IMR-90 (cell line): ENCODE measurements at regions not wholly inside any gene's neighbourhood (a gene's known extent, or its start where the extent isn't known, plus 50 kb on each side); places are given as distances from the start of the nearest gene placed in this dataset.

Source experiments
- ATAC-seq: fragments of 200-7000 bp; cut with Tn5 transposase; 2 replicates; pipeline ENCODE4 v1.9.1; 2020; ENCODE audit warnings: low read depth, mild to moderate bottlenecking, moderate library complexity
- BruUV-seq: library from RNA; stranded (reverse); fragments of 400-500 nt; replicated peaks from 2 replicates; lab custom pipeline; 2021; lab: Mats Ljungman, UMichigan
- CTCF ChIA-PET: fragments of 300-600 bp; formaldehyde crosslinking; extraction: SDS; loops from one replicate; lab custom pipeline; 2021; ENCODE audit warnings: antibody characterized with exemption; lab: Yijun Ruan, JAX
- POLR2A ChIA-PET: fragments of 300-600 bp; sonication (Branson Sonifier 250); formaldehyde crosslinking; loops from one replicate; lab custom pipeline; 2022; ENCODE audit warnings: antibody characterized with exemption; ENCODE audit not compliant: unreplicated experiment; lab: Charles Lee
- DNase-seq: peaks from one replicate; pipeline ENCODE4 v3.0.0; 2013
- H2AFZ ChIP-seq: replicated peaks from 2 replicates; pipeline ENCODE3; 2013; ENCODE audit warnings: low read length, mild to moderate bottlenecking; ENCODE audit not compliant: poor library complexity
- H2AK5ac ChIP-seq: 2 replicates; pipeline ENCODE4 v1.6.1; 2013; ENCODE audit warnings: low read depth, low read length, inconsistent platforms
- H2AK9ac ChIP-seq: replicated peaks from 2 replicates; pipeline ENCODE3; 2013; ENCODE audit warnings: mild to moderate bottlenecking, low read depth, low read length, moderate library complexity; ENCODE audit not compliant: poor library complexity
- H2BK120ac ChIP-seq: 2 replicates; pipeline ENCODE4 v1.6.1; 2013; ENCODE audit warnings: low read depth, low read length, inconsistent platforms
- H2BK15ac ChIP-seq: 3 replicates; pipeline ENCODE4 v1.6.1; 2013; ENCODE audit warnings: low read depth, low read length, inconsistent platforms
- H2BK20ac ChIP-seq: 2 replicates; pipeline ENCODE4 v1.6.1; 2013; ENCODE audit warnings: low read depth, mild to moderate bottlenecking, inconsistent platforms, low read length, moderate library complexity
- H2BK5ac ChIP-seq: 2 replicates; pipeline ENCODE4 v1.6.1; 2013; ENCODE audit warnings: mild to moderate bottlenecking, low read depth, low read length, inconsistent platforms; ENCODE audit not compliant: poor library complexity, severe bottlenecking
- H3K14ac ChIP-seq: replicated peaks from 2 replicates; pipeline ENCODE4 v1.6.1; 2013; ENCODE audit warnings: low read depth, low read length, inconsistent platforms
- H3K18ac ChIP-seq: 2 replicates; pipeline ENCODE4 v1.6.1; 2013; ENCODE audit warnings: low read depth, low read length, control low read depth
- H3K23ac ChIP-seq: 2 replicates; pipeline ENCODE4 v1.6.1; 2013; ENCODE audit warnings: low read depth, low read length, inconsistent platforms
- H3K27ac ChIP-seq: 2 replicates; pipeline ENCODE4 v1.5.1; 2013; ENCODE audit warnings: mild to moderate bottlenecking, control low read depth, low read length; ENCODE audit not compliant: insufficient read depth
- H3K27me3 ChIP-seq: 2 replicates; pipeline ENCODE4 v1.6.1; 2013; ENCODE audit warnings: low read length; ENCODE audit not compliant: control insufficient read depth, insufficient read depth
- H3K36me3 ChIP-seq: 2 replicates; pipeline ENCODE4 v1.6.1; 2013; ENCODE audit warnings: low read length, mixed read lengths; ENCODE audit not compliant: control insufficient read depth, insufficient read depth
- H3K4ac ChIP-seq: 2 replicates; pipeline ENCODE4 v1.6.1; 2013; ENCODE audit warnings: low read depth, low read length, inconsistent platforms
- H3K4me1 ChIP-seq: 2 replicates; pipeline ENCODE4 v1.6.1; 2013; ENCODE audit warnings: low read length, mixed read lengths; ENCODE audit not compliant: control insufficient read depth, insufficient read depth
- H3K4me2 ChIP-seq: 2 replicates; pipeline ENCODE4 v1.6.1; 2013; ENCODE audit warnings: low read depth, mild to moderate bottlenecking, control low read depth, low read length, moderate library complexity
- H3K4me3 ChIP-seq: 2 replicates; pipeline ENCODE4 v1.5.1; 2013; ENCODE audit warnings: low read depth, mild to moderate bottlenecking, control low read depth, low read length, moderate library complexity; ENCODE audit not compliant: insufficient read depth
- H3K56ac ChIP-seq: 2 replicates; pipeline ENCODE4 v1.6.1; 2013; ENCODE audit warnings: low read length, inconsistent platforms; ENCODE audit not compliant: insufficient read depth; ENCODE audit errors: extremely low read depth
- H3K79me1 ChIP-seq, 2 experiments: 2 replicates each; pipeline ENCODE4 v1.6.1; 2013; ENCODE audit warnings: low read length in 2 of 2, inconsistent platforms in 1 of 2, low read depth in 1 of 2
- H3K9ac ChIP-seq: 2 replicates; pipeline ENCODE4 v1.6.1; 2013; ENCODE audit warnings: low read depth, low read length, control low read depth
- H3K9me1 ChIP-seq: 2 replicates; pipeline ENCODE4 v1.6.1; 2013; ENCODE audit warnings: low read length, inconsistent platforms; ENCODE audit not compliant: insufficient read depth
- H3K9me3 ChIP-seq: 2 replicates; pipeline ENCODE4 v1.6.1; 2013; ENCODE audit warnings: low read length; ENCODE audit not compliant: control insufficient read depth, insufficient read depth
- H4K20me1 ChIP-seq: 2 replicates; pipeline ENCODE4 v1.6.1; 2013; ENCODE audit warnings: low read length, inconsistent platforms; ENCODE audit not compliant: insufficient read depth
- H4K5ac ChIP-seq: 2 replicates; pipeline ENCODE4 v1.6.1; 2013; ENCODE audit warnings: mild to moderate bottlenecking, low read depth, low read length, control low read depth
- H4K8ac ChIP-seq, 2 experiments: 2 replicates each; pipeline ENCODE4 v1.6.1; 2013; ENCODE audit warnings: low read depth in 2 of 2, low read length in 2 of 2, control low read depth in 1 of 2, inconsistent platforms in 1 of 2
- H4K91ac ChIP-seq: 2 replicates; pipeline ENCODE4 v1.6.1; 2013; ENCODE audit warnings: low read depth, low read length, inconsistent platforms; ENCODE audit not compliant: insufficient read depth
- CEBPB ChIP-seq: IDR thresholded peaks from 2 replicates; pipeline ENCODE4 v1.6.1; 2012; ENCODE audit warnings: low read depth, low read length, improper control_type of control experiment
- MAFK ChIP-seq: IDR thresholded peaks from 2 replicates; pipeline ENCODE4 v1.6.1; 2012; ENCODE audit warnings: low read depth, low read length, improper control_type of control experiment
- POLR2A ChIP-seq: IDR thresholded peaks from 2 replicates; pipeline ENCODE4 v1.6.1; 2012; ENCODE audit warnings: mild to moderate bottlenecking, low read depth, low read length
- RFX5 ChIP-seq: IDR thresholded peaks from 2 replicates; pipeline ENCODE4 v1.8.0; 2012; ENCODE audit warnings: low read depth, mild to moderate bottlenecking, low read length, moderate library complexity
- SMC3 ChIP-seq: fragments of 150-350 bp; IDR thresholded peaks from 2 replicates; pipeline ENCODE4 v1.6.1; 2016; ENCODE audit warnings: low read depth, mild to moderate bottlenecking, antibody characterized with exemption, low read length, moderate library complexity
- WGBS, 2 experiments: methylation state at CpG; one replicate each; pipeline versions ENCODE4 v1.1.5 to v1.1.7; 2013; ENCODE audit warnings: missing lambda C conversion rate in 2 of 2; ENCODE audit not compliant: insufficient read length in 1 of 2; ENCODE audit errors: extremely low coverage in 2 of 2; 5-methylcytosine and 5-hydroxymethylcytosine counted together
- dilution Hi-C: fragments of 300-500 bp; cut with HindIII; formaldehyde crosslinking; loops from one replicate; pipeline ENCODE4 v1.14.3; 2018; ENCODE audit warnings: low sequenced_read_pairs; ENCODE audit not compliant: unreplicated experiment
- in situ Hi-C: fragments of 300-500 bp; cut with MboI; formaldehyde crosslinking; loops from 3 replicates; pipeline ENCODE4 v1.14.3; 2019; ENCODE audit warnings: low sequenced_read_pairs, inconsistent platforms, mixed read lengths
- intact Hi-C: fragments of 100-400 bp; cut with micrococcal nuclease; formaldehyde crosslinking; loops from 2 replicates; pipeline ENCODE4 v1.10.0; 2022

DNA sequence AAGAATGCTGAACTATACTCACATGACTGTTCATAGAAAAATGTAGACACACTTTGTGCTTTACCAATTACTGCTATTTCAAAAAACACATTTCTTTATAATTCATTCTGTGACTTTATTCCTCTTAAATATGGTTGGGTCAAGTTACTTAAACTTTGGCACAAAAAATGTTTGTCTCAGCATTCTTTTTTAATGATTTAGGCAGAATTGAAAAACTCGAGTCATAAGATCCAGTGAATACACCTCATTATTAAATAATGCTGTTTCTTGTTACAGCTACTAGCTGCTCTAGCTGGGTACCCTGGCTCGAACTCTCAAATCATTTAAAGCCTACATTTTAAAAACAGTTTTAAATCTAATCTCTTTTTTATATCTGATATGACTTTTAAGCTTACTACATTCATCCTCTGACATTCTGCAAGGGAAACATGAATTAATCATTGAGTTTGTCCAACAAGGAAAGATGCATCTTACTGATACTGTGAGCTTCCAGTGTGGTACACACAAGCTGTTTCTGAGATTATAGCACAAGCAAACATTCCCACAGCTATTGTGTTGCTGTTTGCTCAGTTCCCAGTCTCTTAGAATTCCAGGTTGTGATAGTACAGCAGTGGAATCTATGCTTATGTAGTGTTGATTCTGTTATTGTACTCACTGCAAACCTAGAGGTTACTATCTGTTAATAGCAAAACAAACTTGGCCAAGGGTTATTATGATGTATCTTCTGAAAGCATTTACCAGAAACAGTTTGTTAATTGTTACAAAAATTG lies 746.5 kb downstream of the USP25 start:
- H3K4me2 ChIP-seq, result no peak overlapping the region
- no peaks in the 10 kb centered on the region for H4K20me1 ChIP-seq
- no peaks in the 10 kb centered on the region for H3K9me3 ChIP-seq
- H3K23ac ChIP-seq, result no peak overlapping the region
- H3K14ac ChIP-seq, result no peak overlapping the region
- ChIA-PET POLR2A (no interaction called here), CTCF (interaction anchor here (0.8 kb wide), 1 partner anchor 20 kb away, joined by 3 read pairs; no protein-coding TSS in a partner anchor)
- in situ Hi-C loops, result no loop called here
- H2AK5ac ChIP-seq, result no peak overlapping the region
- no peak overlapping the region for H3K27ac ChIP-seq
- H4K5ac ChIP-seq, result no peak overlapping the region
- no peak overlapping the region for H2BK15ac ChIP-seq
- DNase-seq (no peak), ATAC-seq (no peak)
- no peak overlapping the region for H2BK20ac ChIP-seq
- BruUV-seq, result no TSS peak
- TF ChIP-seq POLR2A (no peak), SMC3 (no peak), RFX5 (no peak), CEBPB (no peak), MAFK (no peak)
- 17% methylated on average over 1 of the region's 2 CpGs; no CpG with 5 or more reads in 1 of the 2 experiments for WGBS, 2 experiments
- H3K18ac ChIP-seq, result no peak overlapping the region
- H3K36me3 ChIP-seq, result no peaks in the 10 kb centered on the region
- no peak overlapping the region for H4K91ac ChIP-seq
- H2AFZ ChIP-seq, result no peak overlapping the region
- dilution Hi-C loops, result no loop called here
- H3K56ac ChIP-seq, result no peak overlapping the region
- H4K8ac ChIP-seq, result no peak overlapping the region
- no peak overlapping the region for H2BK120ac ChIP-seq
- no peak overlapping the region for H3K4ac ChIP-seq
- no peak overlapping the region for H3K9ac ChIP-seq
- intact Hi-C loops, result no loop called here
- no peaks in the 10 kb centered on the region for H3K27me3 ChIP-seq
- no peaks in the 10 kb centered on the region for H3K9me1 ChIP-seq
- H2AK9ac ChIP-seq, result no peak overlapping the region
- no peaks in the 10 kb centered on the region for H3K79me1 ChIP-seq
- H2BK5ac ChIP-seq, result no peak overlapping the region
- H3K4me3 ChIP-seq, result no peak overlapping the region
- no peaks in the 10 kb centered on the region for H3K4me1 ChIP-seq
